AG08395 (cell line): ENCODE measurements at regions not wholly inside any gene's neighbourhood (a gene's known extent, or its start where the extent isn't known, plus 50 kb on each side); places are given as distances from the start of the nearest gene placed in this dataset.
"Not testable (repeated sequence)": the region's sequence is repeated elsewhere in the genome, so short reads cannot be mapped to it uniquely, and the experiment has no call there.

ENCODE experiments used
- DNase-seq: peaks from one replicate; pipeline ENCODE4 v3.0.0; 2012; ENCODE audit warnings: mixed read lengths, low spot score

DNA sequence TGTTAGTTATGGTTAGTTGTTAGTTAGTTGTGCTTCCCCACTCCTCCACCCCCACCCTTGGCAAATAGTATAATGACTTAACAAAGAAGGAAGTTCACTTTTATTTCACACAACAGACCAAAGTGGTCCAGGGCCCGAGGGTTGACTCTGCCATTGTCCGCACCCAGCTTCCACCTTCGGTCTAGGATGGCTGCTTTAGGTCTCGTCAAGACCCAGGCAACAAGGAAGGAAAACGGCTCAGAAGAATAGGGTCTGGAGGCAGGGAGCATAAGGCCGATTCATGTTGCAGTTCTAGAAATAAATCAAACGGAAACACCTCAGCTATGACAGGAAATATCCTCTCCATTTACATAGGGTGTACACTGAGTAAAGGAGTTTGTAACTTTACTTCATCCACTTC is 206.0 kb upstream of the CXCR4 start:
- DNase-seq: no peak

DNA sequence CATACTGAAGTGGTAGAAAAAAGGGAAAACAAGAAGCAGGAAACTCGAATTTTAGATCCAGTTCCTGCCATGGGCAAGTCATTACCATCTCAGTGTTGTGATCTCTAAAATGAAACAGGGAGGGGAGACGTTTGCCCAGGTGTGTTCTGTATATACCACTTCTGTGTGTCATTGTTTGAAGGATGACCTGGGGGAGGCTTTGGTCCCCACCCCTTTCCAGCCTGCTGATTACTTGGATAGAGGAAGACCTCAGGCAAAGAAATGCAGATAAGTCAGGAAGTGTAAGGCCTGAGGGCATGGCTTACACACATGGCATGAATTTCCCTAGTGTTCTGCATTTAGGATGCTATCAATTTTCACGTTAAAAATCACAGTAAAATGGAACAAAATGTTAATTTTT is 205.2 kb upstream of the CXCR4 start:
- no peak for DNase-seq

DNA sequence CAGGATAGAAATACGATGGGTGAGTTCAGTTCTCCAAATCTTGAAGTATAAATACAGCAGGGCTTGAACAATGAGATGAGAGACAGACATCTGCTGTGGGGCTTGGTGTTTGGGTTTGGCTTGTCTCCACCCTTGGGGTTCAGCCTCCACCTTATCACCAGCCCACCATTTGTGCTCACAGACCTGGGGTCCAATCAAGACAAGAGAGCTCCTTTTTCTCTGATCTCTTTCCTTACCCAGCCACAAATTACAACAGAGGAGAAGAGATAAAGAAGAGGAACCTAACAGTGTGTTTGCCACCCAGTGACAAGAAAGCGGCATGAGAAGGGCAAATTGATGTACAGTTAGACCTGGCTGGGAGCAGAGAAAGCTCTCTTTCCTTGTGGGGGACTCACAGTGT is 204.5 kb upstream of the CXCR4 start:
- no peak for DNase-seq

DNA sequence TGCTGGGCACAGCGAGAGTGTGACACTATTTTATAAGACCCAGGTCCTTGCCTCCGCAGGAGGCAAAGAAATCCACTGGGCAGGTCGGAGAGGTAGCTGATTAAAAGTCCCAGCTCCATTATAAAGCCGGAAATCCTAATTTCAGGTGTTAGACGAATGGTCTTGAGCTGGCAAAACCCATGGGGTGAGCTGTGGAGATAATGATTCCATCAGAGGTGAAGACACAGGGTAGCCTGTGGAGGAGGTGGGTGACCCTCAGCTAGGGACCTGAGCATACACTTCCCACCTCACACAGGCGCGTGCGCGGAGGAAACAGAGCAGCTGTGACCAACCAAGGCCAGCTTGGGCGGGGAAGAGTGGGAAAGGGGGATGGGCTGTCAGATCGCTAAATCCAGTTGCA is 201.7 kb upstream of the CXCR4 start:
- no peak for DNase-seq

DNA sequence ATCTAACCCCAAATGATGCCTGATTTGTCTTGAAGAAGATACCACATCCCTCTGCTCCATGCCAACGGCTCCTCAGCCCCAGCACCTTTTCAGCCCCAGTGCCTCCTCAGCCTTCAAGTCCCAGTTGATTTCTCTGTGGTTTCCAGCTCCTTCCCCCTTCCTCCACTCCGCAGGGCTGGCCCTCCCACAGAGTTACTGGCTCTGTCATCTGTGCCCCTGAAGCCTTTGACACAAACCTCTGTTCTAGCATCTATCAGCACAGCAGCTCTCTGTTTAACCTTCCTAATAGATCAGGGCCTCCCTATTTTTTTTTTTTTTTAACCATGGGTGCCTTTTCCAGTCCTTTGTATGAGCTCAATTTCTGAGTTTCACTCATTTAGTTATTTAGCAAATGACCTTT is 201.3 kb upstream of the CXCR4 start:
- no peak for DNase-seq

DNA sequence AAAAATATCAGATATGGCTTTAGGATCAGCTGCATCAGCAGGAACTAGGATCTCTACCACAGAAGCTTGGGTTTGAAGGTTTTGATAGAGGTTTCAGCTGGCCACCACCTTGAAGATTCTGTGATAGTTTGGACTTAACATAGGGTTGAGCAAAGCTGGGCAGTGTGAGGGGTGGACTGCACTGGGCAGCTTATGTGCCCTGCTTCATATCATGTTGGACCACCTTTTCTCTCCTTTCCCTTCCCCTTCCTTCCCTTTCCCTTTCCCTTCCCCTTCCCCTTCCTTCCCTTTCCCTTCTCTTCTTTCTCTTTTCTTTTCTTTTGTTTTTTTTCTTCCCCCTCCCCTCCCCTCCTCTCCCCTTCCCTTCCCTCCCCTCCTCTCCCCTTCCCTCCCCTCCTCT is 196.3 kb upstream of the CXCR4 start:
- no peak for DNase-seq

DNA sequence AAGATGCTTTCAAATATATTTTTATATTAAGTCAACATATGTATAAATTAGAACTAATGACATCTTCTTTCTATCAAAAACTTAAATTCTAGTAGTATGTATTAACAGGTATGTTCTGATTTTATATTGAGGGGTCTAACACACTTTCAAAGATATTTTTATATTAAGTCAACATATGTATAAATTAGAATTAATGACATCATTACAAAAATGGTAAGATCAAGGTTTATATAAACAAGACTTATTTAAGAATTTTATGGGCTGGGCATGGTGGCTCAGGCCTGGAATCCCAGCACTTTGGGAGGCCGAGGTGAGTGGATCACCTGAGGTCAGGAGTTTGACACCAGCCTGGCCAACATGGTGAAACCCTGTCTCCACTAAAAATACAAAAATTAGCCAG is 194.6 kb upstream of the CXCR4 start:
- not testable (repeated sequence) for DNase-seq

DNA sequence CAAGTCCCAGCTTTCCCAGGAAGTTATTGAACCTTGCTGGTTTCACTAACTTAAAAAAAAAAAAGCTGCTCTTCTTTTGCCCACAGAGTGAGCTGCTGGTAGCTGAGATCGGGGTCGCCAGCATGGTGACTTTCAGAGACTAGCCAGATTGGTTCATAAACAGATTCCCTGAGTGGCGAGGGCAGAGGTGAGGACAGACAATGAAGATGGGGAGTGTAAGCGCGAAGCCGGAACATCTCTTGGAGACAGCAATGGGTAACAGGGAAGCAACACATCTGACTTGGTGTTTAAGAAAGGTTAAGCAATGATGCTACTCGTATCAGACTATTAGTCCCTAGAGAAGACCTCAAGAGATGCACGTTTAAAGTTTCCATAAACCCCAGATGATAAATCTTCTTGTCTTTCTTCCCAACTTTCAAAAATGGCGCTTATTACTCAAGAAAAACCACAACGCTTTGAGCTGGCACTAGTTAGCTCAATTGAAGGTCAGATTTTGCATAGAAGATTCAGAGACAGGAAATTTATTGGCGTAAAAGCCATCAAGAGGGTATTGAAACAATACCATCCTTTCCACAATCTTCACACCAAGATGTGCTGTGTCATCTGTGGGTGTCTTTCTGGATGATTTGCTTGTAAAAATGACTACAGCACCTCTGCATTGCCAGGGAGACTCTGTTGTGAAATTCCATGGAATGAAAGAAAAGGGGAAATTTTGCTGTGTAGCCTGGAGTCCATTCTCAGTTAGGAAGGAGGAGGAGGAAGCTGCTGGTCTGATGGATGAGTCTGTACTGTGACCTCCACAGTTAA is 193.1 kb upstream of the CXCR4 start:
- no peak for DNase-seq

DNA sequence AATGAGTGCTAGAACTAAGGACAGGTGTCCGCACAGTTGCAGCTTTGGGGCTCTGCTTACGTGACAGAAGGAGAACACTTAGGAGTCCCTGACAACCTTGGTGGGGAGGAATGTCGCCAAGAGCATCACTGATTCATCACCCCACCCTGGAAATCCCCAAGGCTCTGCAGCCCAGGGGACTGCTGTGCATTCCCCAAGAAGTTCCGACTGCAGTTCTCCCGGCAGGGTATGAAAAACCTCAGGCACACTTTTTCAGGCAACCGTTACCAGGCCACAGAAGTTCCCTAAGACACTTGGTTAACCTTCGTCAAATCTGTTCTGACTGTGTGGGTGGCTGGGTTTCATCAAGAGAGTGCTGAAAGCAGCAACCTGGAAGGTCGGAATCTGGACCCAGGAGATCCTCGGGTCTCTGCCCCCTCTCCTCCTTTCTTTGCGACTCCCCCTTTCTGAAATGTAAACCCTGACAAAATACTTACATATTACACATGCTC is 192.1 kb upstream of the CXCR4 start:
- no peak for DNase-seq

DNA sequence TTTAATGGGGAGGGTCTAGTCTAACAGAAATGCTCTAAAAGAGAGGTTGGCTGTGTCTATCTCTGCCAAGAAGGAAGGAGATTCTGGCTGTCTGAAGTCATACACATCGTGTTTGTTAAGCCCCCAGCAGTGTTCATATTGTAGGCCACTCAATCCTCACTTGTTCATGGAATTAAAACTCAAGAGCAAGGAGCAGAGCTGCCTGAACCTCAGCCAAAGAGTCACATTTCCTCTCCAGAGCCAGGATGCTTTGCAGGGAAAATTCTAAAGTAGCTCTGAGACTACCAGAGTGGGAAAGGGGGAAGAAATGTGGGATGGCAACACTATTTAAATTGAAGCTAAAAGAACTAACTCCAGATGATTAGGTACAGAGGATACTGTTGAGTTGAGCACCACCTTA is 190.7 kb upstream of the CXCR4 start:
- no peak for DNase-seq

DNA sequence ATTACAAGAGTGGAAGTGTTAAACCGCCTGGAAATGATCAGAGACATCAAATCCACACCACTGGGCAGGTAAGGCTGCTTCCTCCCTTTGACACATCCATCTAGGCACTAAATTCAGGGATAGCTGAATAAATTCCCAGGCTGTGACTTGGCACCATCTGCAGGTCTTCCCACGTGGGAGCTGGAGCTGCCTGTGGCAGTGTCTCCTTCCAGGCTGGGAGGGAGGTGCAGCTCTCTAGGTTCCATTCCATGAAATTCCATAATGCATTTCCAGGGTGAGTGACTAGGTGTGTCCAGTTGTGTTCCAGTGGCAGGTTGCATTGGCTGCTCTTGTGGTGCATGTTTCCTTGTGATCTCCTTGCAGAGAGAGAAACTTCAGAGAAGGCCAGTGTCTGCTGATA is 188.9 kb upstream of the CXCR4 start:
- DNase-seq: no peak

DNA sequence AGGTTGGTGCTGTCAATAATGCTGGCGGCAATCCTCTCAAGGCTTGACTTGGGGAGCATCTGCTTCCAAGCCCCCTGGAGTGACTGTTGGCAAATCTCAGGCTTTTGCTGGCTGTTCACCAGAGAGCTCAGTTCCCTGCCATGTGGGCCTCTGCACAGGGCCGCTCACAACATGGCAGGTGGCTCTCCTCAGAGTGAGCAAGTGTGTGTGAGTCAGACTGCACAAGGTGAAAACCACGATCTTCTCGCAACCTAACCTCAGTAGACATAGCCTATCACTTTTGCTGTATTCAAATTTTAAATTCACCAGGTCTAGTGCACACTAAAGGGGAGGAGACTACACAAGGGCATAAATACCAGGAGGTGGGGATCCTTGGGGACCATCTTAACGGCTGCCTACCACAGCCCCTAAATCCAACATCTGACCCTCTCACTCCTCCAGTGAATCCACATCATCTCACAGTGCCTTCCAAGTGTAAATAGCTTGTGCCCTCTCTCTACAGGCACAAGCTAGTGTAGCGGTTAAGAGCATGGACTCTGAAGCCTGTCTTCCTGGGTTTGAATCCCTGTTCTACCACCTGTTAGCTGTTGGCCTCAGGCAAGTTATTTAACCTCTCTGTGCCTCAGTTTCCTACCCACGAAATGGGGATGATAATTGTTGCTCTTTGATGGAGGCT is 187.7 kb upstream of the CXCR4 start:
- DNase-seq: no peak

DNA sequence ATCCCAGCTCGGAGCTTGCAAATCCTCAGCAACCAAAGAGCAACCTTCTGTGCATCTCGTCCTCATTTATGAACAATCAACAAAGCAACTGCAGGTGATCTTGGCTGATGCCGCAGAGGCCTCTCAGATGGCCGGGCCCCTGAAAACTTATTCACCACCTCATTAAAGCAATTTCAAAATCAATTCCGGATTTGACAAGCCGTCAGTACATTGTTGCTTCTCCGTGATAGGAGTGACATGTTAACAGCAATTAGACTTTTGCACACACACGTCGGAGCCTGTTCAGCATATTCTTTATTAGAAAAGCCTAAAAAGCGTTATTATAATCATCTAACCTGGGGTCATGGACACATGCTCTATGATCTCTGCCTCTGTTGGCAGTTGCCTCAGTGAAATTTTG is 183.1 kb upstream of the CXCR4 start:
- DNase-seq: no peak

DNA sequence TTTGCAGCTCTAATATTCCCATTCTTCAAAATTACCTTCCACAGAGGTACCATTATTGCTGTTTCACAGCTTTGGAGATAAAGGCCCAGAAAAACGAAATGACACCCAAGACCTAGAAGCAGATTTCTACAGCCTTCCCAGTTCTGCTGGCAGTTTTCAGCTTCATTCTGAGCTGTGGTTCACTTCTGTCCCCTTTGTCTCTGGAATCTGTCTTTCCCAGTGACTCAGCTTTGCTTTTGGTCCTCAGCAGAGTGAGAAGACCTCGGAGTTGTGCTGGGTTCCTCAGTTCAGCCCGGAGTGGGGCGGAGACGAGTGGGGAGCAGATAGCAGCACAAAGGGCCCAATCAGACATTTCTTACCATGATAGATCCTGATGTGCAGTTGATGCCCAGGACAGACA is 180.7 kb upstream of the CXCR4 start:
- DNase-seq: no peak

DNA sequence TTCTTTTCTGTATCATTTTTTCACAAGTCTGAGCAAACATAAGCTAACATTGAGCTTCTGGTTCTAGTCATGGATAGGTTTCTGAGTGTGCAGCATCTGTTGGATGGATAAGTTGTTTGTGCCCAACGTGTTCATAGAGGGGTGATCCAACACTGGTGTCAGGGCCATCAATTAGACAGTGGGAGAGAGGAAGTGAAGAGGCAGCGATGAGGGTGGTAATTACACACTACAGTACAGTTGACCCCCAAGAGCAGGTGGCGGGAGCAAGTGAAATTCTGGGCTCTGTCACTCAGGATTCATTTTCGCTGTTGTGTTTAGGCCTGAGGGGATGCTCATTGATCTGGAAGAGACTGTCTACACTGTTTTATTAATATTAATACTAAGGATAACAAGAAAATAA is 180.0 kb upstream of the CXCR4 start:
- no peak for DNase-seq

DNA sequence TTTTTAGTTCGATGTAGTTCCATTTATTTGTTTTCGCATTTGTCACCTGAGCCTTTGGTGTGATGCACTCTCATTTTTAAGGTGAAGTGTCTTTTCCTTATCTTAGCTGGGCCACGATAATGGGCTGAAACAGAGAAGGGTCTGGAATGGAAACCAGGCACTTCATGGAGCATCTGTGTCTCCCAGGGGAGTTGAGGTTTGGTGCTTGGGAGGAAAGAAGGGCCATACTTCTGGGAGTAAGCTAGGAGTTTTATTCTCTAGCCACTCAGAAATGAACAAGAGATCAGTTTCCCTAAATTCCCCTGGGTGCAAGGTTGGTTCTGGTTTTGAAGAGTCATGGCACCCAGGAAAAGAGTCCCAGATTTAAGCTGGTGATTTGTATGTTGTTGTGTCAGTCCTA is 179.4 kb upstream of the CXCR4 start:
- DNase-seq: no peak

DNA sequence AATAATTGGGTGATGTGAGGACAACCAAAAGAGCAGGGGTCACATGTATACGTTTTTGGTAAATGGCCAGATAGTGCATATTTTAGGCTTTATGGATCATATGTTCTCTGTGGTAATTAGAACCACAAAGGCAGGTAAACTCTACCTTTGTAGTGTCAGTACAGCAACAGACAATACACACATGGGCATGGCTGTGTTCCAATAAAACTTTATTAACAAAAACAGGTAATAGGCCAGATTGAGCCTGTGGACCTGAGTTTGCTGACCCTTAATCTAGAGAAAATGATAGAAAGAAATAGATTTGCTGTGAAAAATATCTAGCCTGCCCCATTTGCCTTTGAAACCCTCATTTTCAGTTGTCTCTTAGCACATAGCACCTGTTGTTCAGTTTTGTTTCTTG is 177.2 kb upstream of the CXCR4 start:
- no peak for DNase-seq

DNA sequence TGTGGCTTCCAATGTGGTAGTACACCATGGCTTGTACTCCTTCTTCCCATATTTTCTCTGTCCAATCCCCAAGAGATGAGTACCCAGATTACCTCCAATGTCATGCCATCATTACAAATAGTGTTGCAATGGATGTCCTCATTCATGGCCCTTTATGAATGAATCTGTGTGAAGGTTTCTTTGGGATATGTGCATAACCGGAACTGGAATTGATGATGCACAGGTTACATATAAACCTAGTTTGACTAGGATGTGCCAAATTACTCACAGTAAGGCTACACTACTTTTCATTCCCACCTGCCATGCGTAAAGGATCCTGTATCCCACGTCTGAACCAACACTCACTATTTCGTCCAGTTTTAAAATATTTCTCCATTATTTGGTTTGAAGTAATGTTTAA is 173.9 kb upstream of the CXCR4 start:
- no peak for DNase-seq

DNA sequence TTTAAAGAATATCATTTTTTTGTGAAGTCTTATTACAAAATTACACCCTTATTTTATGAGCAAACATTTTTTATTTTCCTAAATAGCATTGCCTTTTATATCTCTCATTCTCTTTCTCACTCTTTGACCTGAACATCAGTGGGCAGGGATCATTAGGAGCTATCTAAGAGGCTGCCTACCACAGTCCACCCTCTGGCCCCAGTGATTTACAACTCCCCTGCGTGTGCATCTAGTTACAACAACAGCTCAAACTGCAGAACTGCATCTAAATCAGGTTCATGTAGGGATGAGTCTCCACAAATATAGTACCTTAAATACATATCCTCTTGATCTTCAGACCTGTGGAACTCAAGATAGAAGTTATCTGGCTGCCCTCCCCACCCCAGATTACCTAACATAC is 172.4 kb upstream of the CXCR4 start:
- DNase-seq: no peak

DNA sequence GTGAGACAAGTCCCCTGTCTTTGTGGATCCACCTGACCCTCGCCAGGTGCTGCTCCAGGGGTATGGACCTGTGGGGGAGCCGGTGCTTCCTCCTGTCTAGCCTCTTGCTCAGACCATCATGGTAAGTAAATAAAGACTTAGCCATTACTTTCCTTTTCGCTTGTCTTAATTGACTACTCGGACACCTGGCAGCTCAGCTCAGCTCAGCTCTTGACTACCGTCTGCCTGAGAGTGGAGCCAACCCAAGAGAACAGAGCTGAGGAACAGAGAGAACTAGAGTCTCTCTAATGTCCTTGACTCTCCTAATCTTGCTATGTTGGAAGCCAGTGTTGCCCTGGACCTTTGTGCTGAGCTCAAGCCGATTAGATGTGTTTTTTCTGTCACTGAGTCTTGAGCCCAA is 170.3 kb upstream of the CXCR4 start:
- no peak for DNase-seq

DNA sequence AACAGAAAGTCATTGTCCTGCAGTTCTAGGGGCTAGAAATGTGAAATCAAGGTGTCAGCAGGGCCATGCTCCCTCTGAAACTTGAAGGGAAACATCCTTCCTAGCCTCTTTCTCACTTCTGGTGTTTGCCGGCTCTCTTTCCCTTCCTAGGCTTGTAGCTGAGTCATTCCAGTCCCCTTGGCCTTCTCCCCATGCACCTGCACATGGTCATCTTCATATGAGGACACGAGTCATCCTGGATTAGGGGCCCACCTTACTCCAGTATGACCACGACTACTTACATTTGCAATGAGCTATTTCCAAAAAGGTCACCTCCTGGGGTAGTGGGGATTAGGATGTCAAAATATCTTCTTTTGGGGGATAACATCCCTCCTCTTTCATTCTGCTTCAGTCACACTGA is 168.5 kb upstream of the CXCR4 start:
- no peak for DNase-seq

DNA sequence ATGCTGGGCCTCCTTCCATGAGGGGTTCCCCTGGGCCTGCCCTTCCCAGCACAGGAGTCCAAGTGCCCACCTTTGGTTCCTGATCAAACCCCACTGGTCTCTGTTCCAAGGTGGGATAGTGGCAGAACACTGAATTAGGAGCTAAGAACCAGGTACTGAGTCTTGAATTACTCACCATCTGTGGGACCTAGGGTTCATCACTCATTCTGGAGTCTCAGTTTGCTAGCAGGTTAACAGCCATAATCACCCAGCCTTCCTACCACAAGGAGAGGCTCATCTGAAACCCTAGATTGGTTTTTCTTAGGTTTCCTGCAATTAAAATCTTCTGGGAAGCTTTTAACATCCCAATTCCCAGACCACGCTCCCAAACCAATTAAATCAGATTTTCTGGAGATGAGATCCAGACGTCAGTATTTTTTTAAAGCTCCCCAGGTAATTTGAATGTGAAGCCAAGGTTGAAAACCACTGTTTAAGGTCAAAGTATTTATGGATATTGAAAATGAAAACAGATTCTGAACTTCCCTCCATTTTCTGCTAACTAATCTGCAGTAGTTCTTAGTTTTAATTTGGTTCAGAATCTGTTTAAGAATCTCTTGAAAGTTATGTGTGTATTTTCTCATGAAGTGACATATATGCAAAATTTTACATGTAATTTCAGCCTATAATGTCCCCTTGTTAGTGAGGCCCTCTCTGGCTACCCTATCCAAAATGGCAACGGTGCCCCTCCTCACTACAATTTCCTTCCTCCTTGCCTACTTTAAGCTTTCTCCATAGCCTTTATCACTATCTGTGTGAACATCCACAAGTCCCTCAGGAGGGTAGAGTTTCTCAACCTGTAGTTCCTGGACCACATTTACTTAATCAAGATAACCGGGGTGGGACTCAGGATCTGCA is 166.5 kb upstream of the CXCR4 start:
- DNase-seq: no peak

DNA sequence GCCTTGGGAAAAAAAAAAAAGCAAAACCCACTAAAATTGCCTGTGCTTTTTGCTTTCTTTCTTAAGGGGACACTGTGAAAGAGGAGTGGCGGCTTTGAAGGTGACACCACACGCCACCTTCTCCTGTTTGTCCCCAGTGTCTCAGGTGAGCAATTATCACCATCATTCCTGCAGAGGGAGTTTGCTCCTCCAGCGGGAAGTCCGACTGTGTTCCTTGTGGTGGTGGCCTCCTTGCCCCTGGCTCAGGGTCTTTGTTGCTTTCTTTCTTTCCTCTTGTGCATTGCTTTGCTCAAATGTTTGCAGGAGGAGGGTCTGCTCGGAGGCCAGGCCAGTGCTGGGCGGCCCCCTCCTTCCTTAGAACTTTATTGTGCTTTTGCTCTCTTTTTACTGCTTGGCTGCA is 164.3 kb upstream of the CXCR4 start:
- no peak for DNase-seq
